ENCODE measurements at regions not wholly inside any gene's neighbourhood (a gene's known extent, or its start where the extent isn't known, plus 50 kb on each side); places are given as distances from the start of the nearest gene placed in this dataset.
A peak's percentile ranks its signal among the peaks of the same experiment; 100 is the strongest.

- no peak for DNase-seq
Observed at GRCh38 chr10:3478153-3478552, 305.6 kb upstream of the PITRM1 start.

DNA sequence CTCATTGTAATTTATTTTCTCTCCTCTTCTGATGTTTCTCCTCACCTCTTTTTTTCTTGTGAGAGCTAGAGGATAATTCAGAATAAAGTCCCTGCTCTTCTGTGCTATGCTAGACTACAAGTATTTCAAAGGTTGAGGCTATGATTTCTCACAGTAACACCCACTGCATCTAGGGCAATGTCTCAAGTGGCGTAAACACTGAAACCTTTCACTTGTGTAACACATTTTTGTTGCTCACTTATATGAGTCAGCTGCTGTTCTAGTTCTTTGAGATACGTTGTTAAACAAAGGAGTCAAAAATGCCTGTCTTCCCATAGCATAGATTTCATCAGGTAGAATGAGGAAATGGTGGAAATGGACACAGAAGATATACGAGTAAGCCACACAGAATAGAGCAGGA lies 305.1 kb upstream of the PITRM1 start:
- no peak for DNase-seq

DNA sequence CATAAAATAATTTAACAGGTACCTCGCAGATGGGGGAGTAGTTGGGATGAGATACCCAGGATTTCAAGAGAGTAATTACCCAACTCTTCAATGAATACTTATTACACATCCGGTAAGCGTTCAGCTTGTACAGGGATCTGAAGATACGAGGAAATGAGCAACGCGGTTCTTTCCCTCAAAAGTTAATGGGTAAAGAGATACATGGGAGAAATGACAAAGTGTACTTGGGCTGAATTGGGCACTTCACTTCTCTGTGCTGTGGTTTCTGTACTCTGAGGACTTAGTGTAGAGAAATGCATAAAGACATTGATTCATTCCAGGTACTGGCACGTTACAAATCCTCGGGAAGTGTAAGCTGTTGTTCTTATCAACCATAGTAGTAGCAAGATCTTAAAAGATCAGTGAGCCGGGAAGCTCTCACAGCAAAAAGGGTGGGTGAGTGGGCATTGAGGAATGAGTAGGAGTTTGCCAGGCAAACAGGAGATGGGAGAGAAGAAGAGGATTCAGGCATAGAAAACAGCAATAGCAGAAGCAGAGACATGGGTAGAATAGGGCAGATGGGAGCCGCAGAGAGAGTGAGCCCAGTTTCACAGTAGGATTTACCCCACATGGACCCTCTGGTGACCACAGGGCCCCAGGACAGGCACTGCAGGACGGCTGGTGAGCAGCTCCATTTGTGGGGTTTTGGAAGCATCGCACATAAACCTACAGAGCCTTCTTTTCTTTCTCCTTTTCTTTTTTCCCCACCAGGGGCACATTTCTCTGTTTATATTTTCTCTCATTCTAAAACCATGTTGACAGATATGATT lies 304.3 kb upstream of the PITRM1 start:
- no peak for DNase-seq

GRCh38 chr10:3476186-3476585 lies 303.6 kb upstream of the PITRM1 start:
- DNase-seq, result no peak

GRCh38 chr10:3475367-3475766 lies 302.8 kb upstream of the PITRM1 start:
- DNase-seq, result no peak

- no peak for DNase-seq
Observed at GRCh38 chr10:3474266-3474665, 301.7 kb upstream of the PITRM1 start.

DNA sequence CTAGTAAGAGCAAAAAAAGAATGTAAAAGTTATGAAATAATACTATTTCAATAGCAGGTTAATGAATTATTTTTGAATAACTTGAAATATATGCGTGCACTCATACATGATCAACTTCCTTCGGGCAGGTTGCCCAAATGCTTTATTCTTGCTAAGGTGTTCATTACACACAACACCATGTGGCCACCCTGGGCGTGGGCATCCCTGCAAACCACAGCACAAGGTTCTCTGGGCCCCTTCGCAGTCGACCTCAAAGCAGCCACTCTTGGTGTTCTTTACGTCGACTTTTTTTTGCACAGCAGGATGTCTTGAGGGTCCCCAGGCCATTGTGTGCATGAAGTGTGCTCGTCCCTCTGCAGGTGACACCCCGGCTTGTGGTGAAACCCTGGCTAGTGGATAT lies 300.7 kb upstream of the PITRM1 start:
- no peak for DNase-seq

GRCh38 chr10:3472287-3473051 lies 299.9 kb upstream of the PITRM1 start:
- DNase-seq, result no peak

DNA sequence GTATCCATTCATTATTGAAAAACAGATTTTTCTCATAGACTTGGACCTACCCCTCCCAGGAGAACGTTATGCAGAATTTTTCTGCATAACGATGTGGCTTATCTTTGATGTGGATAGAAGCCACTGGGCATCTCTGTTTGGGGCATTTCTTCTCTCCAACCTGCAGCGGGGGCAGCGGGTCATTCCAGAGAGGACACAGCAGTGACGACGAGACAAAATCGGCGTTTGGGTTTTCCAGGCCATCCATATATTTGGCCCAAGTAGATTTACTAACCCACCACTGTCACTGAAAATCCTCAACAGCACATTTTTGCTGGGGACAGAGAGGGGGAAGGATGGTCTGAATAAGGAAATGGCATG lies 299.3 kb upstream of the PITRM1 start:
- no peak for DNase-seq

DNA sequence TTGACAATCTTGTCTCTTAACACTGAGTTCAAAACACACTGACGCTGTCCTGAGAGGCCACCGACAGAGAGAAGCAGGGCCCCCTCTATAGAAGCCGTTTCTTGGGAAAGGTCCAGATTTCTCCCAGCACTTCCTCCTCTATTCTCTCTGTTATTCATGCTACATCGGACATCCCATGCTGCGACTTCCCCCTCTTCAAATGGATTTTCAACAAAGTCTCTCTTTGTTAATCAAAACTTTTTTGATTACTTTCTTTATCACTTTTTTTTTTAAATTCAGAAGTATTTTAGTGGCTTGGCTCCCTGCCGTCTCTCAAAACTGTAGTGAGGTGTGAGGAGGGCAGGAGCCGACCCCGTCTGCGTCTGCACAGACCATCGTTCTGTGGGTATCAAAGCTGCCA lies 298.9 kb upstream of the PITRM1 start:
- no peak for DNase-seq

- DNase-seq, result no peak
Observed at GRCh38 chr10:3470191-3470590, 297.6 kb upstream of the PITRM1 start.

- DNase-seq, result no peak
Observed at GRCh38 chr10:3469639-3470020, 297.0 kb upstream of the PITRM1 start.

- DNase-seq, result peak in 1 of 2 experiments; percentile 38
Observed at GRCh38 chr10:3468919-3469638, 296.5 kb upstream of the PITRM1 start.

DNA sequence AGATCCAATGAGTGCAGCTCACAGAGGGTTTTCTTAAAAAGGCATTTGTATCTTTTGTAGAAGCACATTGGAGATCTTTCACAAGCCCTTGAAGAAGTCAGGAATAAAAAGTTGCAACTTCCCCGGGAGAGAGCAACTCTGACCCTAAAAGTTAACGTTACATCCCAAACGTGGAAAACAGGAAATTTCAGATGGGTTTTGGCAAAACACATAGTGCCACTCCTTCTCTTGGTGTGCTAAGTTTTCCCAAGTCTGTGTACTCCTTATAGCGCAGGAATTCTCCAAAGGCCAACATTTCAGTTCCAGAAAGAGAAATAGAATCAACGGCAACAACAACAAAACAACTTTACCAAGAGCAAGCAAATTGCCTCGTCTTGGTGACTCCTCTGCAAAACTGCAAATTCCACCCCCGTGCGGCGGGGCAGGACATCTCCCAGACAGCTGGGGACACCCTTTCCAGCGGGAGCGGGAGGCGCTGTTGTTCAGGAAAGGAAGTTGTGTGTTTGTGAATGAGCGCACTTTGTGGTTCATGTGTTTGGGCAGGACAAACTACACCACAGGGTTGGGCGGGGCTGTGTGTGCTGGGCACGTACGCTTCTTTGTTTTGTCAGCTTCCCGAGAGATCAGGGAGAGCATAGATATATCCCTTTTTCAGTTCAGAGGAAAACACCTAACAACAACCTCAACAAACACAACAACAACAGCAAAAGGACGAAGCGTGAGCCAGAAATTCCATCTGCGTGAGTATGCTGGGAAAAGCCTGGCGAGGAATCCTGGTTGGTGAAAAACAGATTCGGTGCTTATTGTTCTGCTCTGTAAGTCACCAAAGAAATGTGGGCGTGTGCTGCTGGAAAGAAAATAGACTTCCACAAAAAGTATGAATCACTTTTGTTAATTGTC lies 294.7 kb upstream of the PITRM1 start:
- DNase-seq, result peak; percentile 29 to 48

DNA sequence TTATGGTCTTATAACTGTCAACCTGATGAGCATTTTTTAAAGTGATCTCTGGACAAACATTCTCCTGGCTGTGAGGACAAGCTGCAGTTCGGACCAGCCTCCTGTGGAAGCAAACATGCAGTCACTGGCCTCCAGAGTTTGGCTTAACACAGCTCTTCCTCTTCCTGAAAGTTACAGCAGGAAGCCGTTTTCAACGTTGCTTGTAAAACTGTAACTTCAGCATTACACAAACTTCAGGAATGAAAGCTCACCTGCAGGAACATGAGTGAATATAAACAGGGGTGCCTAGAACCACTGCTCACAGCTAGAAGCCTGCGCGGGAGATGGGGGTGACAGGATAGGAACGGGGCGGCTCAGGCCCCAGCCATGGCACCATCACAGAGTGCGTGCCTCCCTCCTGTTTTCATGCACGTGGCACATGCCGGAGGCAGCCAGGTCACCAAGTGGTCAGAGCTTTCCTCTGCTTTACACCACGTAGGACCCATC lies 292.9 kb upstream of the PITRM1 start:
- no peak for DNase-seq

DNA sequence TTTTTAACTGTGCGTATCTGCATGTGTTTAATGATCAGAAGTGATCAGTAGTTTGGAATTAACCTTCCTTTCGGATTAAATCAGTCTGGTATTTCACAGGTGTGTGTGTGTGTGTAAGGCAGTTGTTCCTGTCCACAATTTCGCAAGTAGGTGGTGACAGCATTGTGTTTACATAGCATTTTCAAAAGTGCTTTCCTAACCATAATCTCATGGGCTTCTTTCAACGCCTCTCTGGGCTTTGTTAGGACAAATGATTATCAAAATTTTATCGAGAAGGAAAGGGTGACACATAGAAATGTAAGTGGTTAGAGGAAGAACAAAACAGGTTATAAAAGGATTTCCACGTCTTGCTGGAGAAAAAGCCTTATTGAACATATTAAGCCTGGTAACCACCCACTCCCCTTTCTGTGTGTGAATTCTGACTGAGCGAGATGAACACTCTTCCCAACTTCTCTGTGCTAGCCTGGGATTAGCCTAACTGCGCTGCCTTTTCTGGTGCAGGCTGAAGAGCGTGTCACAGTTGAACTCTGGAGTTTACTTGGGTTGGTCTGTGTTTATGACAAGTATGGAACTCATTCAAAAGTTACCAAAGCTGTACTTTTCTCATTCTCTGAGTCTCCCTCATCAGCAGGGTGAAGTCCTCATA lies 292.3 kb upstream of the PITRM1 start:
- no peak for DNase-seq

- no peak for DNase-seq
Observed at GRCh38 chr10:3460420-3461128, 288.0 kb upstream of the PITRM1 start.

GRCh38 chr10:3455385-3456334 lies 283.1 kb upstream of the PITRM1 start:
- no peak for DNase-seq

DNA sequence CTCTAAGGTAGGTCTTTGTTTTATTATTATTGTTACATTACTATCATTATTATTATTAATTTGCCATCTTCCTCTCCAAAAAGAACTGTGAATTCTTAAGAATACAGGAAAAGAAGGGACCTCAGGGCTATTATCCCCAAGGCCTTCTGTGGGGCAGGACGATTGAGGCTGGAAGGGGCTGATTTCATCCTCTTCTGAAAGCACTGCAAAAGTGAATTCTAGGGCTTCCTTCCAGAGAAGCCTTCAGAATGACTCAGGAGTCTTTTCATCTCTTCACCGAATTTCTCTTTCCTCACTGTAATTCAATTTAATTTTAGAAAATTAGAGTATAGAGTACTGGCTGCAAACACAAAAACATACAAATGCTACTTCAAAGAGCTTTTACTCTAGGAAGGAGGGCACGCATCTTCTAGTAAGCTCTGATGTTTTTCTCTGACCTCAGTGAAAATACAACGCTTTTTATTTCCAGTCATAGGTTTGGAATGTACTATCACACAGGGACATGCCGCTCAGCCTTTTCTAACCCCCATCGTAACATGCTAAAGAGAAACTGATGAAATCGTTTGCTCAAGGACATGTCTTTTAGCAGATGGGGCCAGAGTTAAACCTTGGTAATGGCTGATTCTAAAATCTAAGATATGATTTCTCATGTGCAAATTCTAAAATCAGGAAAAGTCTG lies 280.2 kb upstream of the PITRM1 start:
- no peak for DNase-seq

Data from activated CD4-positive, alpha-beta T cell treated with anti-CD3 and anti-CD28 coated beads, Interleukin-2, amount 50 U/mL, for 48 hours (primary cell).